H1 (cell line): ENCODE measurements at regions not wholly inside any gene's neighbourhood (a gene's known extent, or its start where the extent isn't known, plus 50 kb on each side); places are given as distances from the start of the nearest gene placed in this dataset.

Source experiments
- CTCF ChIA-PET: fragments of 300-600 bp; sonication (Branson Sonifier 250); formaldehyde crosslinking; loops from one replicate; lab custom pipeline; 2021; ENCODE audit not compliant: partially characterized antibody; lab: Charles Lee
- POLR2A ChIA-PET: fragments of 300-600 bp; sonication (Branson Sonifier 250); formaldehyde crosslinking; loops from one replicate; lab custom pipeline; 2021; ENCODE audit warnings: inconsistent platforms; ENCODE audit not compliant: partially characterized antibody; lab: Charles Lee
- DNase-seq, 2 experiments: peaks; one replicate each; pipeline versions ENCODE4 v3.0.0 to v3.0.0-alpha.2; 2010 to 2022; ENCODE audit warnings: low spot score in 2 of 2, low read depth in 1 of 2, mixed read lengths in 1 of 2
- FAIRE-seq: peaks from 2 replicates; lab custom pipeline; 2011; peaks lifted over from hg19 to GRCh38; lab: Jason Lieb, UNC
- H2AFZ ChIP-seq: 2 replicates; pipeline ENCODE4 v1.8.1; 2012; ENCODE audit warnings: low read length, inconsistent platforms
- H2AK5ac ChIP-seq: 2 replicates; pipeline ENCODE4 v1.6.1; 2013; ENCODE audit warnings: low read depth, low read length
- H2BK120ac ChIP-seq: replicated peaks from 2 replicates; pipeline ENCODE3; 2013; ENCODE audit warnings: low read depth, low read length, inconsistent platforms
- H2BK12ac ChIP-seq: 2 replicates; pipeline ENCODE4 v1.6.1; 2013; ENCODE audit warnings: low read depth, low read length
- H2BK15ac ChIP-seq: 2 replicates; pipeline ENCODE4 v1.6.1; 2013; ENCODE audit warnings: low read length
- H2BK20ac ChIP-seq: 2 replicates; pipeline ENCODE4 v1.6.1; 2013; ENCODE audit warnings: low read length
- H2BK5ac ChIP-seq: 2 replicates; pipeline ENCODE4 v1.6.1; 2013; ENCODE audit warnings: low read depth, low read length
- H3K14ac ChIP-seq: 2 replicates; pipeline ENCODE4 v1.6.1; 2013; ENCODE audit warnings: inconsistent platforms; ENCODE audit not compliant: insufficient read length
- H3K18ac ChIP-seq: 2 replicates; pipeline ENCODE4 v1.6.1; 2013; ENCODE audit warnings: low read length; ENCODE audit errors: extremely low read depth
- H3K23ac ChIP-seq: 2 replicates; pipeline ENCODE4 v1.6.1; 2013; ENCODE audit warnings: inconsistent platforms; ENCODE audit not compliant: insufficient read length
- H3K23me2 ChIP-seq: 2 replicates; pipeline ENCODE4 v1.6.1; 2013; ENCODE audit warnings: low read depth, low read length
- H3K27ac ChIP-seq: 2 replicates; pipeline ENCODE4 v1.6.1; 2011; ENCODE audit warnings: low read depth, low read length, inconsistent platforms
- H3K27me3 ChIP-seq, 4 experiments: replicated peaks in 1 of 4; 1 replicate in 1 of 4; 2 replicates in 3 of 4; pipeline versions ENCODE4 v1.6.1 to v1.8.1; 2011 to 2013; ENCODE audit warnings: low read length in 3 of 4, mild to moderate bottlenecking in 3 of 4, inconsistent platforms in 2 of 4, mixed read lengths in 2 of 4, moderate library complexity in 1 of 4; ENCODE audit not compliant: control insufficient read depth in 3 of 4, insufficient read depth in 3 of 4; ENCODE audit errors: extremely low read depth in 1 of 4
- H3K36me3 ChIP-seq, 4 experiments: 2 replicates each; pipeline versions ENCODE4 v1.6.1 to v1.8.1; 2011 to 2013; ENCODE audit warnings: mild to moderate bottlenecking in 4 of 4, low read length in 3 of 4, moderate library complexity in 2 of 4, control low read depth in 1 of 4, inconsistent platforms in 1 of 4; ENCODE audit not compliant: insufficient read depth in 4 of 4, control insufficient read depth in 2 of 4
- H3K4ac ChIP-seq: replicated peaks from 2 replicates; pipeline ENCODE3; 2013; ENCODE audit warnings: low read length, low read depth, mixed read lengths, inconsistent platforms; ENCODE audit not compliant: insufficient read length
- H3K4me1 ChIP-seq, 4 experiments: replicated peaks in 1 of 4; 1 replicate in 1 of 4; 2 replicates in 3 of 4; pipeline versions ENCODE4 v1.6.1 to v1.8.1; 2011 to 2013; ENCODE audit warnings: low read length in 3 of 4, inconsistent platforms in 2 of 4, mixed read lengths in 1 of 4; ENCODE audit not compliant: insufficient read depth in 4 of 4, control insufficient read depth in 3 of 4
- H3K4me2 ChIP-seq, 2 experiments: 2 replicates each; pipeline versions ENCODE4 v1.6.1 to v1.8.1; 2011 to 2013; ENCODE audit warnings: low read depth in 2 of 2, low read length in 2 of 2, control low read depth in 1 of 2, inconsistent platforms in 1 of 2, mild to moderate bottlenecking in 1 of 2; ENCODE audit not compliant: insufficient read depth in 1 of 2
- H3K4me3 ChIP-seq, 4 experiments: fragments of 200-600, 300-600 bp in 1 of 4; sonication (generic), shearing (Covaris generic), sonication (Bioruptor Twin) in 1 of 4; 2 replicates each; pipeline versions ENCODE4 v1.5.1 to v1.8.1; 2011 to 2016; ENCODE audit warnings: low read length in 4 of 4, low read depth in 3 of 4, control low read depth in 2 of 4, inconsistent platforms in 2 of 4, mild to moderate bottlenecking in 2 of 4, mixed read lengths in 1 of 4, moderate library complexity in 1 of 4; ENCODE audit not compliant: insufficient read depth in 2 of 4; ENCODE audit errors: extremely low read depth in 1 of 4
- H3K56ac ChIP-seq: replicated peaks from 2 replicates; pipeline ENCODE3; 2013; ENCODE audit warnings: low read depth, mild to moderate bottlenecking, mixed read lengths, low read length, inconsistent platforms; ENCODE audit not compliant: insufficient read length
- H3K79me1 ChIP-seq: 2 replicates; pipeline ENCODE4 v1.6.1; 2013; ENCODE audit warnings: low read depth, low read length, control low read depth
- H3K79me2 ChIP-seq, 2 experiments: 2 replicates each; pipeline versions ENCODE4 v1.6.1 to v1.8.1; 2012 to 2013; ENCODE audit warnings: low read length in 2 of 2, mild to moderate bottlenecking in 2 of 2, inconsistent platforms in 1 of 2; ENCODE audit not compliant: insufficient read depth in 2 of 2, control insufficient read depth in 1 of 2
- H3K9ac ChIP-seq, 4 experiments: replicated peaks in 1 of 4; 1 replicate in 1 of 4; 2 replicates in 3 of 4; pipeline versions ENCODE4 v1.6.1 to v1.8.1; 2011 to 2013; ENCODE audit warnings: low read depth in 3 of 4, low read length in 3 of 4, control low read depth in 2 of 4, mild to moderate bottlenecking in 2 of 4, moderate library complexity in 2 of 4, inconsistent platforms in 1 of 4; ENCODE audit errors: extremely low read depth in 1 of 4
- H3K9me3 ChIP-seq, 2 experiments: 2 replicates each; pipeline versions ENCODE4 v1.6.1 to v1.8.1; 2012 to 2013; ENCODE audit warnings: mild to moderate bottlenecking in 2 of 2, moderate library complexity in 2 of 2, control low read depth in 1 of 2, inconsistent platforms in 1 of 2, low read depth in 1 of 2, low read length in 1 of 2, mixed read lengths in 1 of 2; ENCODE audit not compliant: insufficient read depth in 2 of 2
- H4K20me1 ChIP-seq, 2 experiments: replicated peaks in 1 of 2; 2 replicates each; pipeline versions ENCODE3 to v1.8.1; 2011 to 2013; ENCODE audit warnings: inconsistent platforms in 2 of 2, low read length in 2 of 2, mild to moderate bottlenecking in 1 of 2; ENCODE audit not compliant: insufficient read depth in 2 of 2, control insufficient read depth in 1 of 2
- H4K5ac ChIP-seq: 2 replicates; pipeline ENCODE4 v1.6.1; 2013; ENCODE audit warnings: low read length, low read depth, mixed read lengths, inconsistent platforms; ENCODE audit not compliant: insufficient read length
- H4K8ac ChIP-seq: 2 replicates; pipeline ENCODE4 v1.8.0; 2013; ENCODE audit warnings: mild to moderate bottlenecking, moderate library complexity, low read length, inconsistent platforms; ENCODE audit not compliant: insufficient read depth; ENCODE audit errors: extremely low read depth
- H4K91ac ChIP-seq: replicated peaks from 2 replicates; pipeline ENCODE3; 2013; ENCODE audit warnings: low read length, mixed read lengths, inconsistent platforms; ENCODE audit not compliant: insufficient read length
- BACH1 ChIP-seq: IDR thresholded peaks from 2 replicates; pipeline ENCODE4 v1.6.1; 2012; ENCODE audit warnings: low read length, improper control_type of control experiment
- RBBP5 ChIP-seq: IDR thresholded peaks from 2 replicates; pipeline ENCODE4 v1.7.1; 2012; ENCODE audit warnings: low read depth, mild to moderate bottlenecking, inconsistent platforms, low read length, moderate library complexity, borderline replicate concordance
- RXRA ChIP-seq: IDR thresholded peaks from 2 replicates; pipeline ENCODE4 v1.6.1; 2011; ENCODE audit warnings: low read depth, mild to moderate bottlenecking, low read length, moderate library complexity; ENCODE audit not compliant: insufficient read depth
- SIX5 ChIP-seq: IDR thresholded peaks from 2 replicates; pipeline ENCODE4 v1.6.1; 2011; ENCODE audit warnings: mild to moderate bottlenecking, low read depth, low read length
- SP2 ChIP-seq: IDR thresholded peaks from 2 replicates; pipeline ENCODE4 v1.6.1; 2012; ENCODE audit warnings: mild to moderate bottlenecking, low read length, inconsistent platforms
- SUZ12 ChIP-seq: fragments of 200-600 bp; sonication (generic); IDR thresholded peaks from 2 replicates; pipeline ENCODE4 v1.6.1; 2012; ENCODE audit warnings: mild to moderate bottlenecking, inconsistent platforms, low read length, moderate library complexity, mixed read lengths
- TAF7 ChIP-seq: optimal IDR thresholded peaks from 2 replicates; pipeline ENCODE3; 2011; ENCODE audit warnings: low read depth, mild to moderate bottlenecking, inconsistent platforms, low read length, moderate library complexity, borderline replicate concordance
- YY1 ChIP-seq: IDR thresholded peaks from 2 replicates; pipeline ENCODE4 v1.6.1; 2011; ENCODE audit warnings: low read depth, mild to moderate bottlenecking, low read length
- WGBS, 2 experiments: shearing (Covaris generic) in 1 of 2; methylation state at CpG; one replicate each; pipeline versions ENCODE4 v1.1.6 to v1.1.7; 2013 to 2015; ENCODE audit warnings: low lambda C conversion rate in 2 of 2, mixed read lengths in 2 of 2, inconsistent platforms in 1 of 2, low coverage in 1 of 2, missing lambda C conversion rate in 1 of 2; ENCODE audit not compliant: insufficient replicate concordance in 2 of 2, insufficient coverage in 1 of 2, insufficient read length in 1 of 2; ENCODE audit errors: extremely low coverage in 1 of 2, missing lambda C conversion rate in 1 of 2; 5-methylcytosine and 5-hydroxymethylcytosine counted together
- TF ChIP-seq, protein P1 (sequence below), 3 experiments: IDR thresholded peaks; 1 replicate in 2 of 3; 2 replicates in 1 of 3; pipeline versions ENCODE4 v1.5.1 to v1.6.1; 2011; ENCODE audit warnings: low read length in 3 of 3, mild to moderate bottlenecking in 3 of 3, inconsistent platforms in 2 of 3, low read depth in 1 of 3, moderate library complexity in 1 of 3; ENCODE audit not compliant: insufficient read depth in 1 of 3; ENCODE audit errors: control extremely low read depth in 1 of 3

- H3K14ac ChIP-seq: no peak overlapping the region
- no peak overlapping the region for H2BK5ac ChIP-seq
- H4K20me1 ChIP-seq: no peaks in the 10 kb centered on the region
- H2BK20ac ChIP-seq: no peak overlapping the region
- no peak for FAIRE-seq
- no peak overlapping the region for H2BK15ac ChIP-seq
- H2BK120ac ChIP-seq: no peak overlapping the region
- 91% methylated on average over 4 of the region's 4 CpGs; no CpG with 5 or more reads in 1 of the 2 experiments for WGBS, 2 experiments
- no peaks in the 10 kb centered on the region for H3K79me2 ChIP-seq
- H3K4me2 ChIP-seq: no peak overlapping the region
- CTCF ChIA-PET: interaction anchor here (0.6 to 1.8 kb wide), 6 partner anchors 10 to 395 kb away, joined by 3 to 5 read pairs (median 3); no protein-coding TSS in a partner anchor
- H3K4me1 ChIP-seq: no peaks in the 10 kb centered on the region
- no peak overlapping the region for H3K23ac ChIP-seq
- H3K4me3 ChIP-seq: no peak overlapping the region
- H4K91ac ChIP-seq: no peak overlapping the region
- no peak overlapping the region for H4K8ac ChIP-seq
- POLR2A ChIA-PET: no interaction called here
- H3K79me1 ChIP-seq: no peaks in the 10 kb centered on the region
- H3K9ac ChIP-seq: no peak overlapping the region
- H3K4ac ChIP-seq: no peak overlapping the region
- no peak overlapping the region for H2AFZ ChIP-seq
- H3K23me2 ChIP-seq: no peaks in the 10 kb centered on the region; the same call in 1 of the 2 replicates
- no peak overlapping the region for H3K56ac ChIP-seq
- H3K27ac ChIP-seq: no peak overlapping the region
- H2AK5ac ChIP-seq: no peak overlapping the region
- DNase-seq: no peak
- no peak overlapping the region for H4K5ac ChIP-seq
- no peak overlapping the region for H3K18ac ChIP-seq
- no peaks in the 10 kb centered on the region for H3K9me3 ChIP-seq
- H3K36me3 ChIP-seq: no peaks in the 10 kb centered on the region
- no peak overlapping the region for H2BK12ac ChIP-seq
- no peaks in the 10 kb centered on the region for H3K27me3 ChIP-seq
- TF ChIP-seq SUZ12 (no peak), SIX5 (no peak), RBBP5 (no peak), SP2 (no peak), BACH1 (no peak), RXRA (no peak), YY1 (no peak), TAF7 (no peak)
- TF ChIP-seq, protein P1, sequence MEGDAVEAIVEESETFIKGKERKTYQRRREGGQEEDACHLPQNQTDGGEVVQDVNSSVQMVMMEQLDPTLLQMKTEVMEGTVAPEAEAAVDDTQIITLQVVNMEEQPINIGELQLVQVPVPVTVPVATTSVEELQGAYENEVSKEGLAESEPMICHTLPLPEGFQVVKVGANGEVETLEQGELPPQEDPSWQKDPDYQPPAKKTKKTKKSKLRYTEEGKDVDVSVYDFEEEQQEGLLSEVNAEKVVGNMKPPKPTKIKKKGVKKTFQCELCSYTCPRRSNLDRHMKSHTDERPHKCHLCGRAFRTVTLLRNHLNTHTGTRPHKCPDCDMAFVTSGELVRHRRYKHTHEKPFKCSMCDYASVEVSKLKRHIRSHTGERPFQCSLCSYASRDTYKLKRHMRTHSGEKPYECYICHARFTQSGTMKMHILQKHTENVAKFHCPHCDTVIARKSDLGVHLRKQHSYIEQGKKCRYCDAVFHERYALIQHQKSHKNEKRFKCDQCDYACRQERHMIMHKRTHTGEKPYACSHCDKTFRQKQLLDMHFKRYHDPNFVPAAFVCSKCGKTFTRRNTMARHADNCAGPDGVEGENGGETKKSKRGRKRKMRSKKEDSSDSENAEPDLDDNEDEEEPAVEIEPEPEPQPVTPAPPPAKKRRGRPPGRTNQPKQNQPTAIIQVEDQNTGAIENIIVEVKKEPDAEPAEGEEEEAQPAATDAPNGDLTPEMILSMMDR (IDR thresholded peaks at IDR 0.05; ENCODE audit: control extremely low read depth in 1 of 3, insufficient read depth in 1 of 3, low read depth in 1 of 3, low read length in 3 of 3): no peak
Observed at GRCh38 chr1:30095051-30095450, 628.3 kb downstream of the MATN1 start.
